HG03457 (cell line): ENCODE measurements at regions not wholly inside any gene's neighbourhood (a gene's known extent, or its start where the extent isn't known, plus 50 kb on each side); places are given as distances from the start of the nearest gene placed in this dataset.
"Not testable (repeated sequence)": the region's sequence is repeated elsewhere in the genome, so short reads cannot be mapped to it uniquely, and the experiment has no call there.

Source experiments
- ATAC-seq: cut with Tn5 transposase; IDR thresholded peaks from one replicate; pipeline ENCODE4 v1.9.1; 2021; ENCODE audit warnings: moderate number of reproducible peaks; ENCODE audit not compliant: unreplicated experiment

DNA sequence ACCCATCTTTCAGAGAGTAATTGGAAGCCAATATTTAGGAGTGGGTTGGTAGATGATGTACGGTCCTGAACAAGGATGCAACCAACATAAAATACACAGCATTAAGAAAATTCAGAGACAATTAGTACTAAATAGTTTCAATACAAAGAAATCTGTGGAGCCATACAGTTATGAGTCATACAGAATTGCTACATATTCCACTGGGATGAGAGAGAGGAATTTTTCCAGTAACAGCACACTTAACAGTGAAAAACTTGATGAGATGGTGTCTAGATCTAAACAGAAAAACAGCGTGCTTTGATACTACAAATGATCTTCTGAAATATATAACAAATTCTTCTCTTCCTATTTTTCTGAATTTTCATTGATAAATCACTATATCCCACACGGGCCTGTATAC is 1999.3 kb upstream of the CDH9 start:
- no peak for ATAC-seq

DNA sequence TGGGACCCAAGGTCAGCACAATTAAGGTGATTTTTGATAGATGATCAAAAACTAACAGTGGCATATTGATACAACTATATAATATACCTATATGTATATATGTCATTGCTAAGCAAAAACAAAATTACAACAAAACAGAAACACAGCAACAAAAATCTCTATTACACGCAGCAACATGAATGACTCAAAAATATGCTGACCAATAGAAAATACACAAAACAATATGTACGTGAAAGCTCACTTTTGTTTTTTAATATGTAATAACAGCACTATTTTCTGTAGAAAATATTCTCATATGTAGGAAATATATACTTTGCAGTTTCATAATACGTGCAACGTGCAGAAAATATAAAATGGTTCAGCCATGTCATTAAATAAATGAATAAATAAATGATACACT is 1985.7 kb upstream of the CDH9 start:
- ATAC-seq: no peak

DNA sequence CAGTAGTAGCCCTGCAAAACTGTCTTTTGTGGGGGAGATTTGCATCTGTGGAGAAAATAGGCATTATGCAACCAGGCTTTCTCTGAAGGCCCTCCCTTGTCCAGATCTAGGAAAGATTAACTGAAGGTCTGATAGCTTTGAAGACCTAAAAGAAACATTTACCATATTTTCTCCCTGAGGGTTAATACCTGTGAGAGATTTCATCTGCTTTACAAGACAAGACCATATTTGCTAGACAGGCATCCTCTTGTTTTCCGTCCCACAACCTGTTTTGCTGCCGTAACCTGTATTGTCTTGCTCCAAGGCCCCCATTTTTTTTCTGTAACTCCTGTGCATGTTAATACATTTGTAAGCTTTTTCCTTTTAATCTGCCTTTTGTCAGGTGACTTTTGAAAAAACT is 1985.2 kb upstream of the CDH9 start:
- no peak for ATAC-seq

DNA sequence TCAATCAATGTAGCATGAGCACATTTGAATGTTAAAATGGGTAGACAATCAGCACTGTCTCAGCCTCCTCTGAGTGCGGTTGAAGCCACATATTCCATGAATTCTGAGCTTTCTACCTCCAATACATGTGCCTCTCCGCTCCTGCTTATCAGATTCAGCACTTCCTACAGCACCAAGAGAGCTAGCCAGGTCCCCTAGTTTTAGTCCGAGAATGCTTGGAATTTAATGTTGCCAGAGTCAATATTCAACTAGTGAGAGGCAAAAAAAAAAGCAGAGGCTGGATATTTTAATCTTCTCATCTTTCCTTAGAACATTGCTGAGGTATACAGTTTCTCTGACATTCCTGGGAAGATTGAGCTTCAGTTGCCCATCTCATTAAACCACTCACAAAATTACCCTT is 1979.1 kb upstream of the CDH9 start:
- ATAC-seq: no peak

DNA sequence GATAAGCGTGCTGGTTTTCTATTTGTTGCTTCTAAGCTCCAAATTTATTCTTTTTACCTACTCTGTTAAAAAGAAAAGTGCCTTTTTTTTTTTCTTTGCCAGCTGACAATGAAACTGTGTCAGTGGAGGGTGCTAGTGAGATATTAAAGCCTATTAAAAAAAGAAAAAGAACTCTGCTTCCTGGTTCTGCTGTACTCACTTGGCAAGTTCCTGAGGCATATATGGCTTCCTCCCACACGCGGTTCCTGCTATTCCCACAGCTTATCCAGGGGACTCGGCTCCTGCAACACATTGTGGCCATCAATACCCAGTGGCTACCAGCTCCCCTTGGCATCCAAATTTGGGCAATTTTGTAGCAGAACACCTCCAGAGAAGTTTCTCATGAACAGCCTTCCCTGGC is 1977.7 kb upstream of the CDH9 start:
- no peak for ATAC-seq

DNA sequence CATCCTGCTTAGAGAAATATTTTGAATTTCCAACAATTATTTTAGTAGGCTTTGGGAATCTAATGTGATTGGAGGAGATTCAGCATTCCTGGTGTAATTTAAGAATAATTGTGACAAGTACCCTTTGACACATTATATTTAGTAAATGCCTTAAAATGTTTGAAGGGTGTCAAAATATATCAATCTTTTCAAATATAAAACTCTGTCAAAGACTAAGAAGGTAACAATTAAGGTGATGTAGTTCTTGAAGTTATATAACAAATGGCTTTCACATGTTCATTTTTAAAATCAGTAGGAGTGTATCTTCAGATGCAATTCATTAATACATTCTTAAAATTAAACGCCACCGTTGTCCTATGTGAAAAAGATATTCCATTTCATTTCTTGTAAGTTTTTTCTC is 1977.1 kb upstream of the CDH9 start:
- ATAC-seq: no peak

DNA sequence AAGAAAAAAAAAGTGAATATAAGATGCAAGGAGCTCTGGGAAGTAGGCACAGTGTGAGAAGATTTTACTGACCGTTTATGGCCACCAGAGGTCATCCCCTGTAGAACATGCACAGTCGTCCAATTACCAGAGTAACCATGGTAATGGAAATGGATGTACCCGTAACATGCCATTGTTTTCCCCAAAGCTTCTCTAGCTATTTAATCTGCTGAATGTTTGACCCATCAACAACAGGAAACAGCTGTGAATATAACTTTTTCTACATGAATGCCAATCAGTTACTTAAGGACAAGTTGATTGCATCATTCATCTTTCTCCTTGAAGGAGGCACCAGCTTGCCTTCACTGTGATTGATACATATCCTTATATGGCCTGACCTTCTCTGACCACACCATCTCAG is 1967.0 kb upstream of the CDH9 start:
- no peak for ATAC-seq

DNA sequence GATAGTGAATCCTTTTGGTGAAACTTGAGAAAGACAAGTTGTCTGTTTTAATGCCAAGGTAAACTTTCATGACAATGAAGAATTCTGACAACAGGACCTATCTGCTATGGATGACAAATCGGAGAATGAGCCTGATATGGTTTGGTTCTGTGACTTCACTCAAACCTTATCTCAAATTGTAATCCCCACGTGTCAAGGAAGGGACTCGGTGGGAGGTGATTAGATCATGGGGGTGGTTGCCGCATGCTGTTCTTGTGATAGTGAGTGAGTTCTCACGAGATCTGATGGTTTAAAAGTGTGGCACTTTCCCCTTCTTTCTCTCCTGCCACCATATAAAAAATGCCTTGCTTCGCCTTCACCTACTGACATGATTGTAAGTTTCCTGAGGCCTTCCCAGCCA is 1964.1 kb upstream of the CDH9 start:
- no peak for ATAC-seq

DNA sequence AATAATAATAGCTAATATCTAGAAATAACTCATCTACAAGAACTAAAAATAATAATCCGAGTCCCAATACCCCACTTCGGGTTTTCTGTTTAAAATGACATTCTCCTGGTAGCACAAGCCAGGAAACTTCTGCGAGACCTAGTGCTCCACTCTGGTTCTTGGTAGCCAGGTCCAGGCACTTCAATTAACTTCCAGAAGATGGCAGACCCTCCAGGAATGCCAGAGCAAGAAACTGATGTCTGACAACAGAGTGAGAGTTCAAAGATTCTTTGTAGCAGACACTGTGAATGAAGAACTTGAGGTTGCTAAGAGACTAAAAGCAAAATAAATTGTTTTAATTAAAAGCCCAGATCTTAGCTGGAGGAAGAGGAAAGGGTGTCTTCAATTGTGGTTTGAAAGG is 1963.3 kb upstream of the CDH9 start:
- ATAC-seq: no peak

DNA sequence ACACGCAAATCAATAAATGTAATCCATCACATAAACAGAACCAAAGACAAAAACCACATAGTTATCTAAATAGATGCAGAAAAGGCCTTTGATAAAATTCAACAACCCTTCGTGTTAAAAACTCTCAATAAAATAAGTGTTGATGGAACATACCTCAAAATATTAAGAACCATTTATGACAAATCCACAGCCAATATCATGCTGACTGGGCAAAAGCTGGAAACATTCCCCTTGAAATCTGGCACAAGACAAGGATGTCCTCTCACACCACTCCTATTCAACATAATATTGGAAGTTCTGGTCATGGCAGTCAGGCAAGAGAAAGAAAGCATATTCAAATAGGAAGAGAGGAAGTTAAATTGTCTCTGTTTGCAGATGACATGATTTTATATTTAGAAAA is 1946.3 kb upstream of the CDH9 start:
- ATAC-seq: no peak

DNA sequence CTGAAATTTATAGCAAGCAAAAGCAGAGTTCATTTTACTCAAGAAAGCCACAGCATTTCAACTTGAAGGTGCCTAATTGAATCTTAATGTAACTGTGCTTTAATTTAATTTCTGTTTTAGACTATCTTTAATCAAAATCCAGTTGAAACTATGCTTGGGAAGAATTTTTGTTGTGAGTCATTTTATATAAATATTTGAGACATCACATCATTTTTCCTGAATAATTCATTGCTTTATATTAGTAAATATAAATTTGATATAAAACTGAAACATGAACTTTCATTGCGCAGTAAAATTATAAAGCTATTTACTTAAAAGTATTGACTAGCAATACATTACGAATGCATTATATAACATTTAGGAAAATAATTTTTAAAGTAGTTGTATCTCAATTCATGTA is 1937.1 kb upstream of the CDH9 start:
- no peak for ATAC-seq

DNA sequence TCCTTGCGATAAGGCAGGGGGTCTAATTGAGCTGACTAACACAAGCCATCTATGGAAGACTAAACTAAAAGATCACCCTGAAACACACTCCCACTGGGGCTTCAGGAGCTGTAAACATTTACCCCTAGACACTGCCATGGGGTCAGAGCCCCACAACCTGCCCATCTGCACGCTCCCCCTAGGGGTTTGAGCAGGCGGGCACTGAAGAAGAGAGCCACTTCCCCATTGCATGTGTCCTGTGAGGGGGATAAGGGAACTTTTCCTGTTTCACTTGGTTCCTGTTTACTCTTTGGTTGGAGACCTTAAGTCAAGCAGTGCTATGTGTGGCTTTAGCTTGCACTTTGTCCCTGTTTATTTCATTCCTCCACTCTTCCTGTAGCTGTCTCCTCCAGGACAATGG is 1929.5 kb upstream of the CDH9 start:
- ATAC-seq: no peak

DNA sequence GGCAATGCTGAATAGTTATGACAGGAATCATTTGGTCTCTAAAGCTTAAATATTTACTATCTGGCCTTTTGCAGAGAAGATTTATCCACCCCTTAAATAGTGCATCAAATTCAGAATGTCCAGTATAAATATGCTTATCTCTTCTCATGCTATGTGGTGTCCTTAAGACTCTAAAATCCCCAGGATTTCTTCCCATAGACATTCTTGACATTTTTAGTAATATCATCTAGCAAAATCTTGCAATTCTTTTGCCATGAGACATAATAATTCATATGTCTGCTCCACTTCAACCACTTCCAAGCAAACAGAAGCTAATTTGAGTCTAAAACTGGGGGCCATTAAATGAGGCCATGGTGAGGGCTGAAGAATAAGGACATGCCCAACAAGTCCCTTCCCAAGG is 1923.4 kb upstream of the CDH9 start:
- ATAC-seq: no peak

DNA sequence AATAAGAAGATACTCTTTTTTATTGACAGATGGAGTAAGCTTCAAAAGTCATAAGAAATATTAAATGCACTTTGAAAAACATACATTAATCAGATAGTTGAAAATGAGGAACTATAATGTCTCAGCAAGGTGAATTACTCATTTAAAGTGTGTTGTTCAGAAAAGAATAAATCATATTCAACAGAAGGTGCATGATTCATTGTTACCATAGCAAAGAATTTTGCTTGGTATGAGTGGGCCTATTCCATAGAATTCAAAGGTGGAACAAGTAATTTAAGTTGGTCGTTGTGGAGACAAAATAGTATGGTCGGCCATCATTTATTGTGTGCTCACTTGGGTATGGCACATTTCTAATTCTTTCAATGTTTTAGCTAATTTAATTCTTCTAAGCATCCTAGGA is 1920.2 kb upstream of the CDH9 start:
- ATAC-seq: no peak

DNA sequence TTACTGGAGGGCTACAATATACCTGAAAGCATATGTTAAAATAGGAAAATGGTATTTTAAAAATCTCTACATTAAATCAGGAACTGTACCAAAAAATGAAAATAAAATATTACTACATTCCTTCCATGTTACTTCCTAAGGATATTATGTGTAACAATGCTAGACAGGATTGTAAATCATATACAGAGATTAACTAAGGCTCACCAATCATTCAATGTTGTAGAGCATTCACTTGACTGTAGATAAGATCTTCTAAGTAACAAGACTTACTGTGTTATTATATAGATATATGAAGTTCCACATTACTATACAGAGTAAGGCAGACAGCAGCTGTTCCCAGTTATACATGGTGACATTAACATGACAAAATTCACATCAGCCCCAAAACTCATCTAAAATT is 1919.1 kb upstream of the CDH9 start:
- ATAC-seq: no peak

DNA sequence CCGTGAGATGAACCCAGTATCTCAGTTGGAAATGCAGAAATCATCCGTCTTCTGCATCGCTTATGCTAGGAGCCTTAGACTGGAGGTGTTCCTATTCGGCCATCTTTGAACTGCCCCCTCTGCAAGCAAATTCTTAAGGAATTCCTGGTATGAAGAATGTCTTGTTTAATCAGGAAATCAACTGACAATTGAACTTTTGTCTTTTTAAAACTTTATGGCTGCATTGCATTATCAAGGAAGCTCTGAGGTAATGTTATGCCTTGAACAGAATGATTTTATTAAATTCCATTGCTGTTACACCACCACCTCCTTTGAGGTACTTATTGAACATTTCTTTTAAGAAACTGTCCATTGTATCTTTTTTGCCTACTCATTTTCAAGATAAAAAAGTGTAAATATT is 1915.7 kb upstream of the CDH9 start:
- ATAC-seq: no peak

DNA sequence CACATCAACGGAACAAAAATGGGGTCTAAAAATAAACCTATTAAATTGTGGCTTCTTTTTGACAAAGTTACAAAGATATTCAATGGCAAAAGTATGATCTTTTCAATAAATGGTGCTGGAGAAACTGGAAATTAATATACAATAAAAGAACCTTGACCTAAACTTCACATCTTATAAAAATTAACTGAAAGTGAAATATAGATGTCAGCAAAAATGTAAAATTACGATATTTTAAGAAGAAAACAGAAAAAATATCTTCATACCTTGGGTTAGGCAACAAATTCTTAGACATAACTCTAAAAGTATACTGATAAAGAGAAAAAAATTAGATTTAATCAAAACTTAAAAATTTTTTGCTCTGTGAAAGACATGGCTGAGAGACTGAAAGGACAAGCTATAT is 1909.5 kb upstream of the CDH9 start:
- ATAC-seq: no peak

DNA sequence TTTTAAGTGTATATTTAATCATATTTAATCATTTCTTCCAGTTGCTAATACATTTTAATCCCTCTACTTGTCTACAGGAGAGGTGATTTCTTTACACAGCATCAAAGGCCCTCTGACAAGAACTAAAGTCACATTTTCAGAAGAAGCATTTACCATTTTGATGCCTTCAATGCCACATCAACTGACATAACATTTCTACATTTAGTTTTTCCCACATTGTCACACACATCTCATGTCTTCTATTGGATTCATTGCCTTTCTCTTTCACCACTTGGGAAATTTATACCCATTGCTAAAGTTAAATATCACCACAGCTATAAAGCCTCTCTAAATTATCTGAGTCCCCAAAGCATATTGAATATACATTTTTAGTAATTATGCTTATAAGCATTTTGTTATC is 1907.5 kb upstream of the CDH9 start:
- no peak for ATAC-seq

DNA sequence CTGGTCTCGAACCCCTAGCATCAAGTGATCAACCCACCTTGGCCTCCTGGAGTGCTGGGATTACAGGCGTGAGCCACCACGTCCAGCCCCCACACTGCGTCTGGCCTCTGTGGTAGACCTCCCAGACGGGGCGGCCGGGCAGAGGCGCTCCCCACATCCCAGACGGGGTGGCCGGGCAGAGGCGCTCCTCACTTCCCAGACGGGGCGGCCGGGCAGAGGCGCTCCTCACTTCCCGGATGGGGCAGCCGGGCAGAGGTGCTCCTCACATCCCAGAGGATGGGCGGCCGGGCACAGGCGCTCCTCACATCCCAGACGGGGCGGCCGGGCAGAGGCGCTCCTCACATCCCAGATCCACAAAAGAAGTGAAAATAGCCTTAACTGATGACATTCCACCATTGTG is 1891.0 kb upstream of the CDH9 start:
- ATAC-seq: not testable (repeated sequence)

DNA sequence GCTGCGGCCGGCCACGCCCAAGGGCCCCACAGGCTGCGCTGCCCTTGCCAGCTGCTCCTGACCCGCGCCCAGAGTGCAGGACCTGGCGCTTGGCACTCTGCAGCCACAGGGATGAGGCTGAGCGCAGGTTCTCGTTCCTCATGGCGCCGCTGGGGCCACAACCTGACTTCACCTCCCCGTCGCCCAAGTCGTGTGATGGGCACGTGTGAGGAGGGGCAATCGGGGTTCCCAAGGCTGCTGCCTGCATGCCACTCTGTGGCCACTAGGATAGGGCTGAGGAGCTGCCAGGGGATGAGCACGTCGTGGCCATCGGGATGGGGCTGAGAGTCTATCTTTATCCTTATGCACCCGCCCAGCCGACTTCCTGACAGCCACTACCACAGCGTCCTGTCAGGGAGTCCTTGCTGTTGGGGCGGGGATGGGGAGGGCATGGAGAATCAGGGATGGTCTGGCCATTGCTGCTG is 1890.0 kb upstream of the CDH9 start:
- not testable (repeated sequence) for ATAC-seq

DNA sequence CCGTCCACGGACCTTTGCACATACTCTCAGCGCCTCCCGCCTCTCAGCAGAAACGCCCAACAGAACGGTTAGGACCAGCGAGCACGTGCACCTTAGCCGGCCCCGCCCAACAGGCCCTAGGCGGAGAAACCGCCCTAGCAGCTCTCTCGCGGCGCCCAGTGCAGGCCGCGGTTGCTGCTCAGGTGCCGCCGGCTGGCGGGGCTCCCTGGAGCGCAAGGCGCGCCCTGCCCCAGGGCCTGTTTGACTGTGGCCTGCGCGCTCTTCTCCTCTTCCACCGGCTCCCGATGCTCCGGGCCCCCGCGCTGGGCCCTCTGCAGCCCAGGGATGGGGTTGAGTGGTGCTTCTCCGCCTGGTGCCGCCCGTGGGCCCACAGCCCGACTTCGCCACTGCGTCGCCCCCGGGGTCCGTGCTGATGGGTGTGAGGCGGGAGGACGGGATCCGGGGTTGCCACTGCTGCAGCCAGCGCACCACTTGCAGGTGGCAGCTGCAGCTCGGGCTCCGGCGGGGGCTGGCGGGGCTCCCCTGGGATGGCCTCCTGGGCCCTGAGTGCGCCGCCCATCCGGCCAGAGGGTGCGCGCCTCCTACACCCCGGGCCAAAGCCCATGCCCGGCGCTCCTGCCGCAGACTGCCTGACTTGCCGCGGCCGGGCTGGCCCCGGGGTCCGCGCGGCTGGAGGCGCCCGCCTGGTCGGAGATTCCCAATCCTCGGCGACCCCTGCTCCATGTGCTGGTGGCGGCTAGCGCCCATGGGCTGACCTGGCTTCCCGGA is 1889.4 kb upstream of the CDH9 start:
- ATAC-seq: no peak

DNA sequence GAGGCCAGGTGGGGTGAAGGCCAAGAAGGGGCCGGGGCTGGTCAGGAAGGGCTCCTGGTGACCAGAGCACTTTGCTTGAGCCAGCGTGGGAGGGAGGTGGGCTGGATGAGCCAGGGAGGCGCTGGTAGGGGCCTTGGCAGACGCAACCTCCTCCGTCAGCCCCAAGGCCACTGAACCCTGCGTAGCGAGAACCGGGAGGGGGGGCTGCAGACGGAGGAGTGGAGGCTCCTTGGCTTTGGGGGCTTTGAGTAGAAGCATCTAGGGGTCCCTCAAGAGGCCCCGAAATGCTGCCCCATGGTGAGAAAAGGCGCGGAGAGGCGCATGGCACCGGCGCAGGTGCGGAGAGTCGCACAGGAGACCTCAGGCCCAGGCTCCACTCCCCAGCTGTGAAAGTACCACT is 1888.0 kb upstream of the CDH9 start:
- ATAC-seq: no peak

DNA sequence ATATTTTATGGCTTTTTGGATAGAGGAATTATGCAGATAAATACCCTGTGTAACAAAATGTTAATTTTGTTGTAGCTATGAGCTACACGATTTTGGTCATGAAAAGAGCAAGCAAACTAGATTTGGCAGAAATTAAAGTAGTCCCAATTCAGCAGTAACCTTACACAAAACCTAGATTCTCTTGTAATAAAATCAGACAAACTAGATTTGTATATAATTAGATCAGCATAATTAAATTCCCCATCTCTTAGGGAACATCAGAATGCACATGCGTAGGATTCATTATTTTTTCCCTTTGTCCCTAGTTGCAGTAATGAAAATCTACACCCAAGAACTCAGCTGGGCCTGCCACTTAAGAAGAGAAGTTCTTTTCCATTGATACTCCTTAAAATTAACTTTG is 1879.2 kb upstream of the CDH9 start:
- ATAC-seq: no peak
